BE2C (cell line): ENCODE measurements at regions not wholly inside any gene's neighbourhood (a gene's known extent, or its start where the extent isn't known, plus 50 kb on each side); places are given as distances from the start of the nearest gene placed in this dataset.

Experiments used
- DNase-seq: peaks from one replicate; pipeline ENCODE4 v3.0.0-alpha.2; 2020
- H3K27me3 ChIP-seq: fragments of 250-450 bp; sonication (Bioruptor Pico); 2 replicates; pipeline ENCODE4 v1.5.1; 2020; ENCODE audit warnings: mild to moderate bottlenecking
- H3K36me3 ChIP-seq: fragments of 250-450 bp; sonication (Bioruptor Pico); 2 replicates; pipeline ENCODE4 v1.5.1; 2020; ENCODE audit warnings: mild to moderate bottlenecking
- H3K4me1 ChIP-seq: fragments of 250-450 bp; sonication (Bioruptor Pico); 2 replicates; pipeline ENCODE4 v1.5.1; 2020
- H3K4me3 ChIP-seq: 2 replicates; pipeline ENCODE4 v1.5.1; 2011; ENCODE audit warnings: low read depth, low read length
- H3K9me3 ChIP-seq: fragments of 250-450 bp; sonication (Bioruptor Pico); 2 replicates; pipeline ENCODE4 v1.5.1; 2020
- TF ChIP-seq, protein P1 (sequence below): IDR thresholded peaks from 2 replicates; pipeline ENCODE4 v1.5.1; 2012; ENCODE audit warnings: mild to moderate bottlenecking, low read depth, low read length

DNA sequence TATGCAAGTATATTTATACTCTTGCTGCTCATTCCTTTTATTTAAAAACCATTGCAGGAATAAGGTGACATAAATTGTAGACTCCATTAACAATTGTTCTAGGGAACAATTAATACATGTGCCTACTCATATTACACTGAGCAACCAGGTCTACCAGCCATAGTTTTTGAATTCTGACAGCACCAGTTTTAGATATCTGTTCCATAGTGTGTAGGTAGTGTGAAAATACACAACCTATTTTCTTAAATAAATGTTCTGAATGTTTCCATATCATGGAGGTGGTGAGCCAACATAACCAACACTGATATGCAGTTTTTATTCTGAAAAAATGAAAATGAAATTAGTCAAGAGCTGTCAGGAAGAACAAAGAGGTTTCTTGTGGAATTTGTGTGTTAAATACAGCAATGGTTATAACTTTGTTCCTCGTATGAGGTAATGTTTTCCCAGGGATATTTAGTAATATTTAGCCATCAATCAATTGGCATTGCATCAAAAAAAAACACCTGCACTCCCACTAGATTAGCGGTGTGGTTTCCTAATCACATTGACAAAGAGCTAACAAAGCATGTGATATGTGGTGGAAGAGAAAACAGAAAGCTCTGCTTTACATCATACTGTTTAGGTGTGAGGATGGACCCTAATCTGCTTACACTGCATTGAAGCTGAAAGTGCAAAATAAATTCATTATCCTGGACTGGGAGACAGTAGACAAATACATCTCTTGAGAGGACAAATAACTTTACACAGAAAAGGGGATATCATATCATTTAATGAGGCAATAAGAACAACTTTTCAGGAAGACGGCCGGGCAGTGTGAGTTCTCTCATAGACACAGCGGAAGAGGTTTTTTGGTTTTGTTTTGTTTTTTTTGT is 369.5 kb upstream of the THBS1 start:
- TF ChIP-seq, protein P1, sequence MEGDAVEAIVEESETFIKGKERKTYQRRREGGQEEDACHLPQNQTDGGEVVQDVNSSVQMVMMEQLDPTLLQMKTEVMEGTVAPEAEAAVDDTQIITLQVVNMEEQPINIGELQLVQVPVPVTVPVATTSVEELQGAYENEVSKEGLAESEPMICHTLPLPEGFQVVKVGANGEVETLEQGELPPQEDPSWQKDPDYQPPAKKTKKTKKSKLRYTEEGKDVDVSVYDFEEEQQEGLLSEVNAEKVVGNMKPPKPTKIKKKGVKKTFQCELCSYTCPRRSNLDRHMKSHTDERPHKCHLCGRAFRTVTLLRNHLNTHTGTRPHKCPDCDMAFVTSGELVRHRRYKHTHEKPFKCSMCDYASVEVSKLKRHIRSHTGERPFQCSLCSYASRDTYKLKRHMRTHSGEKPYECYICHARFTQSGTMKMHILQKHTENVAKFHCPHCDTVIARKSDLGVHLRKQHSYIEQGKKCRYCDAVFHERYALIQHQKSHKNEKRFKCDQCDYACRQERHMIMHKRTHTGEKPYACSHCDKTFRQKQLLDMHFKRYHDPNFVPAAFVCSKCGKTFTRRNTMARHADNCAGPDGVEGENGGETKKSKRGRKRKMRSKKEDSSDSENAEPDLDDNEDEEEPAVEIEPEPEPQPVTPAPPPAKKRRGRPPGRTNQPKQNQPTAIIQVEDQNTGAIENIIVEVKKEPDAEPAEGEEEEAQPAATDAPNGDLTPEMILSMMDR: no peak
- Histone ChIP-seq H3K4me3 (no peak overlapping the region), H3K27me3 (no peaks in the 10 kb centered on the region), H3K36me3 (no peaks in the 10 kb centered on the region), H3K9me3 (no peaks in the 10 kb centered on the region), H3K4me1 (no peaks in the 10 kb centered on the region)
- no peak for DNase-seq

DNA sequence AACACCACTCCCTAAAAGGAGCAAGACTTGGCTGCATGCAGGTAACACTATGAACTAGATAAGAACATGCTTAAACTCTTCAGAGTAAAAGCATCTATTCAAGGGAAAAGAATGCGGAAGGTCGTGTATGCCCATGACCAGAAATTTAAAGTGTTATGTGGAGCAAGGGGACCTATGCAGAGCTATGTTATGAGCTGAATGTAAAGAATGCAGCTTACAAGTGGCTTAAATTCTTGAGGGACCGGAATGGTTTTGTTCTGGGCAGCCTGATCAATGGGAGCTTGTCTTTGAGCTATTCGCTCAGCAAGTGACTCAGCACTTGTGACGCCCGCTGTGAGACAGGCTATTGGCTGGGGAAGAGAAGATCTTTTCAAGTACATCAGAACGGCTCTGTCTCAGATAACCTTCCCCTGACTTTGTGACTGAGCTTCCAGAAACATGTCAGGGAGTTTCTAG is 367.5 kb upstream of the THBS1 start:
- peaks cover 6% of the 10 kb centered on the region; the same call in 1 of the 2 replicates for H3K27me3 ChIP-seq
- no peaks in the 10 kb centered on the region for H3K36me3 ChIP-seq
- no peak for DNase-seq
- no peak overlapping the region for H3K4me3 ChIP-seq
- H3K4me1 ChIP-seq: no peaks in the 10 kb centered on the region
- TF ChIP-seq, protein P1: no peak
- H3K9me3 ChIP-seq: no peaks in the 10 kb centered on the region

DNA sequence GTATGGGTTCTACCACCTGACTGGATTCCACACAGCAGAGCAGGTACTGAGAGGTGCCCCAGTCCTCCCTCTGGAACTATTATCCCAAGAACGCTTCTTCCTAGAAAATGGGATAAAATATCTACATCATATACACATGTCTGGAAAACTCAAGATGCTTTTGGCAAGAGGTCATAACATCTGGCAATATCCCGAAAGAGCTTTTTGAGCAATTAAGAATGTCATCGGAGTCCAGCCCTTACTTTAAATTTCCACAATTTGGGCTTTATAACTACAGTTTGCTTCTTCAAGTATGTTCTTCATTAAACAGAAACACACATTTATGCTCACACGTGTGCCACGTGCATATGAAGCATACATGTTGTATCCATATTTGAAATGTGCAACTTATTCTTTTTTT is 365.9 kb upstream of the THBS1 start:
- no peak for DNase-seq
- H3K4me3 ChIP-seq: no peak overlapping the region
- H3K27me3 ChIP-seq: peaks cover 6% of the 10 kb centered on the region; the same call in 1 of the 2 replicates
- H3K36me3 ChIP-seq: no peaks in the 10 kb centered on the region
- no peaks in the 10 kb centered on the region for H3K4me1 ChIP-seq
- TF ChIP-seq, protein P1: no peak
- no peaks in the 10 kb centered on the region for H3K9me3 ChIP-seq

DNA sequence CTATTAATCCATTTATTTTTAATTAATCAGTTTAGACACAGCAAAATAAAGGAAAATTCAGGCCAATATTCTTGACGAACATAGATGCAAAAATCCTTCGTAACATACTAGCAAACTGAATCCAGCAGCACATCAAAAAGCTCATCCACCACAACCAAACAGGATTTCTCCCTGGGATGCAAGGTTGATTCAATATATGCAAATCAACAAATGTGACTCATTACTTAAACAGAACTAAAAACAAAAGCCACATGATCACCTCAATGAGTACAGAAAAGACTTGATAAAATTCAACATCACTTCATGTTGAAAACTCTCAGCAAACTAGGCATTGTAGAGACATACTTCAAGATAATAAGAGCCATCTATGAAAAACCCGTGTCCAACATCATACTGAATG is 364.1 kb upstream of the THBS1 start:
- no peaks in the 10 kb centered on the region for H3K9me3 ChIP-seq
- DNase-seq: no peak
- H3K27me3 ChIP-seq: peaks cover 6% of the 10 kb centered on the region; the same call in 1 of the 2 replicates
- TF ChIP-seq, protein P1: no peak
- no peaks in the 10 kb centered on the region for H3K4me1 ChIP-seq
- H3K4me3 ChIP-seq: no peak overlapping the region
- no peaks in the 10 kb centered on the region for H3K36me3 ChIP-seq

DNA sequence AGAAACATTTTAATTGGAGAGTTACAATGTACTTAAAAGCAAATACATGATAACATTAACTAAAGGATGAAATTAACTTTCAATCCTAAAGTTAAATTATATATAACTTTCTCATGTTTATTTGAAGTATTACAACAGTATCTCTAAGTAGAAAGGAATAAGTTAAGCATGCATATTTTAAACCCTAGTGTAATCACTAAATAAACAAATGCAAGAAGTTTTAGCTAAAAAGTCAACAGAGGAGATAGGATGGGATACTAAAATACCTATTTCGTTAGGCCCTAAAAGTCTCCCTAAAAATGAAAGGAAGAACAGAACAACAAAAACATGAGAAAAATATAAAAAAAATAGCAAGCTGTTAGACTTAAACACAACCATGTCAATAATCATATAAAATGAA is 361.3 kb upstream of the THBS1 start:
- TF ChIP-seq, protein P1: no peak
- H3K4me3 ChIP-seq: no peak overlapping the region
- no peak for DNase-seq
- H3K27me3 ChIP-seq: peaks cover 6% of the 10 kb centered on the region; the same call in 1 of the 2 replicates
- H3K4me1 ChIP-seq: no peaks in the 10 kb centered on the region
- H3K9me3 ChIP-seq: no peaks in the 10 kb centered on the region
- no peaks in the 10 kb centered on the region for H3K36me3 ChIP-seq
